HEK293 (cell line): ENCODE measurements at regions not wholly inside any gene's neighbourhood (a gene's known extent, or its start where the extent isn't known, plus 50 kb on each side); places are given as distances from the start of the nearest gene placed in this dataset.

Source experiments
- CTCF ChIA-PET: fragments of 350-600 bp; formaldehyde crosslinking; extraction: SDS; loops from one replicate; lab custom pipeline; 2021; ENCODE audit warnings: antibody characterized with exemption; lab: Yijun Ruan, JAX
- POLR2A ChIA-PET: fragments of 300-600 bp; formaldehyde crosslinking; extraction: SDS; loops from one replicate; lab custom pipeline; 2020; ENCODE audit warnings: antibody characterized with exemption, inconsistent platforms; lab: Yijun Ruan, JAX
- H3K27ac ChIP-seq: fragments of 200-500 bp; sonication (Bioruptor generic); 2 replicates; pipeline ENCODE4 v1.5.1; 2014; ENCODE audit warnings: low read depth, low read length, control low read depth, inconsistent platforms; ENCODE audit errors: extremely low read depth
- H3K36me3 ChIP-seq, 2 experiments: fragments of 200-500 bp in 1 of 2; sonication (Bioruptor generic) in 1 of 2; 1 replicate in 1 of 2; 2 replicates in 1 of 2; pipeline ENCODE4 v1.5.1; 2014 to 2017; ENCODE audit warnings: inconsistent platforms in 2 of 2, low read length in 2 of 2; ENCODE audit not compliant: control insufficient read depth in 2 of 2, insufficient read depth in 1 of 2
- H3K4me1 ChIP-seq: fragments of 200-500 bp; sonication (Bioruptor generic); 2 replicates; pipeline ENCODE4 v1.5.1; 2014; ENCODE audit warnings: mild to moderate bottlenecking, low read length, inconsistent platforms; ENCODE audit not compliant: control insufficient read depth, insufficient read depth
- H3K4me3 ChIP-seq: 2 replicates; pipeline ENCODE4 v1.5.1; 2011; ENCODE audit warnings: low read depth, mild to moderate bottlenecking, control low read depth, low read length, moderate library complexity
- H3K9me3 ChIP-seq: fragments of 200-500 bp; sonication (Bioruptor generic); 2 replicates; pipeline ENCODE4 v1.5.1; 2014; ENCODE audit warnings: low read depth, low read length, inconsistent platforms; ENCODE audit not compliant: control insufficient read depth, insufficient read depth
- HOXC10 ChIP-seq: sonication (generic); formaldehyde crosslinking; IDR thresholded peaks from 2 replicates; pipeline ENCODE4 v1.8.1; 2023; ENCODE audit warnings: mild to moderate bottlenecking, missing genetic modification reagents
- HOXD13 ChIP-seq: sonication (generic); formaldehyde crosslinking; IDR thresholded peaks from 2 replicates; pipeline ENCODE4 v1.8.0; 2022; ENCODE audit warnings: missing genetic modification reagents, borderline replicate concordance
- OVOL3 ChIP-seq: fragments of 450-650 bp; formaldehyde crosslinking; IDR thresholded peaks from 2 replicates; pipeline ENCODE4 v1.5.1; 2016; ENCODE audit warnings: missing biosample characterization, missing genetic modification characterization
- ZBTB11 ChIP-seq: fragments of 450-650 bp; formaldehyde crosslinking; conservative IDR thresholded peaks from 2 replicates; pipeline ENCODE4 v1.5.1; 2016; ENCODE audit warnings: low read depth, missing biosample characterization, missing genetic modification characterization
- ZBTB17 ChIP-seq: fragments of 450-650 bp; formaldehyde crosslinking; IDR thresholded peaks from 2 replicates; pipeline ENCODE4 v1.5.1; 2016; ENCODE audit warnings: missing biosample characterization, missing genetic modification characterization
- ZEB2 ChIP-seq: fragments of 450-650 bp; formaldehyde crosslinking; IDR thresholded peaks from 2 replicates; pipeline ENCODE4 v1.5.1; 2016; ENCODE audit warnings: missing biosample characterization, missing genetic modification characterization
- ZFP3 ChIP-seq: fragments of 450-650 bp; formaldehyde crosslinking; IDR thresholded peaks from 2 replicates; pipeline ENCODE4 v1.5.1; 2016; ENCODE audit warnings: low read depth, missing biosample characterization, missing genetic modification characterization
- ZFP37 ChIP-seq: fragments of 450-650 bp; formaldehyde crosslinking; IDR thresholded peaks from 2 replicates; pipeline ENCODE4 v1.5.1; 2016; ENCODE audit warnings: missing biosample characterization, missing genetic modification characterization
- ZNF10 ChIP-seq: fragments of 450-650 bp; formaldehyde crosslinking; IDR thresholded peaks from 2 replicates; pipeline ENCODE4 v1.5.1; 2017; ENCODE audit warnings: missing biosample characterization, missing genetic modification characterization
- ZNF24 ChIP-seq: fragments of 450-650 bp; formaldehyde crosslinking; IDR thresholded peaks from 2 replicates; pipeline ENCODE4 v1.5.1; 2016; ENCODE audit warnings: missing biosample characterization, missing genetic modification characterization
- ZNF248 ChIP-seq: fragments of 450-650 bp; formaldehyde crosslinking; IDR thresholded peaks from 2 replicates; pipeline ENCODE4 v1.5.1; 2017; ENCODE audit warnings: missing biosample characterization, missing genetic modification characterization
- ZNF266 ChIP-seq: fragments of 450-650 bp; formaldehyde crosslinking; IDR thresholded peaks from 2 replicates; pipeline ENCODE4 v1.5.1; 2016; ENCODE audit warnings: missing biosample characterization, missing genetic modification characterization, low read depth
- ZNF366 ChIP-seq: fragments of 450-650 bp; formaldehyde crosslinking; conservative IDR thresholded peaks from 2 replicates; pipeline ENCODE4 v1.5.1; 2016; ENCODE audit warnings: missing biosample characterization, missing genetic modification characterization
- ZNF416 ChIP-seq: fragments of 450-650 bp; formaldehyde crosslinking; IDR thresholded peaks from 2 replicates; pipeline ENCODE4 v1.5.1; 2016; ENCODE audit warnings: missing biosample characterization, missing genetic modification characterization
- ZNF514 ChIP-seq: fragments of 450-650 bp; formaldehyde crosslinking; IDR thresholded peaks from 2 replicates; pipeline ENCODE4 v1.5.1; 2016; ENCODE audit warnings: missing biosample characterization, missing genetic modification characterization
- ZNF518A ChIP-seq: fragments of 450-650 bp; formaldehyde crosslinking; conservative IDR thresholded peaks from 2 replicates; pipeline ENCODE4 v1.5.1; 2016; ENCODE audit warnings: low read depth, missing biosample characterization, missing genetic modification characterization
- ZNF544 ChIP-seq: fragments of 450-650 bp; formaldehyde crosslinking; IDR thresholded peaks from 2 replicates; pipeline ENCODE4 v1.5.0; 2017; ENCODE audit warnings: missing biosample characterization, missing genetic modification characterization
- ZNF580 ChIP-seq: fragments of 450-650 bp; formaldehyde crosslinking; IDR thresholded peaks from 2 replicates; pipeline ENCODE4 v1.5.1; 2016; ENCODE audit warnings: missing biosample characterization, missing genetic modification characterization
- ZNF621 ChIP-seq: fragments of 450-650 bp; formaldehyde crosslinking; IDR thresholded peaks from 2 replicates; pipeline ENCODE4 v1.5.1; 2017; ENCODE audit warnings: missing biosample characterization, missing genetic modification characterization
- ZNF670 ChIP-seq: fragments of 450-650 bp; formaldehyde crosslinking; IDR thresholded peaks from 2 replicates; pipeline ENCODE4 v1.5.1; 2016; ENCODE audit warnings: missing biosample characterization, missing genetic modification characterization, low read depth
- ZNF701 ChIP-seq: fragments of 450-650 bp; formaldehyde crosslinking; IDR thresholded peaks from 2 replicates; pipeline ENCODE4 v1.5.1; 2016; ENCODE audit warnings: missing biosample characterization, missing genetic modification characterization
- ZNF776 ChIP-seq: fragments of 450-650 bp; formaldehyde crosslinking; IDR thresholded peaks from 2 replicates; pipeline ENCODE4 v1.5.0; 2017; ENCODE audit warnings: missing biosample characterization, missing genetic modification characterization, borderline replicate concordance
- ZNF785 ChIP-seq: fragments of 450-650 bp; formaldehyde crosslinking; IDR thresholded peaks from 2 replicates; pipeline ENCODE4 v1.5.1; 2016; ENCODE audit warnings: missing biosample characterization, missing genetic modification characterization
- TF ChIP-seq, protein P1 (sequence below): fragments of 450-650 bp; formaldehyde crosslinking; optimal IDR thresholded peaks from 2 replicates; pipeline ENCODE3; 2016; ENCODE audit warnings: missing biosample characterization, mild to moderate bottlenecking, missing genetic modification characterization

DNA sequence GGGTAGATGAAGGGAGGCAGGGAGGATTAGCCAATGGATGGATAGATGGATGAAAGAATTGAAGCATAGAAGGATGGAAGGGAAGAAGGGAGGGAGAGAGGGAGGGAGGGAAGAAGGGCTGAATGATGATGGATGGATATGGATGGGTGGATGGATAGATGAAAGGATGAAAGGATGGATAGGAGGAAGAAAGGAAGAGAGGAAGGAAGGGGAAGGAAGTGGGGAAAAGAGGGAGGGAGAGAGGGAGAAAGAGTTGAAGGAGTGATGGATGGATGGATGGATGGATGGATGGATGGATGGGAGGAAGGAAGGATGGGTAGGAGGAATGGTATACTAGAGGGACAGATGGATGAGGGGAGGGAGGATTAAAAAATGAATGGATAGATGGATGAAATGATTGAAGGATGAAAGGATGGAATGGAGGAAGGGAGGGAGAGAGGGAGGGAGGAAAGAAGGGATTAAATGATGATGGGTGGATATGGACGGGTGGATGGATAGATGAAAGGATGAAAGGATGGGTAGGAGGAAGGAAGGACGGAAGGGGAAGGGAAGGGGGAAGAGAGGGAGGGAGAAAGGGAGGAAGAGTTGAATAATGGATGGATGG, 145.9 kb downstream of the MN1 start:
- Histone ChIP-seq H3K27ac (no peak overlapping the region), H3K4me1 (no peaks in the 10 kb centered on the region), H3K9me3 (no peaks in the 10 kb centered on the region)
- TF ChIP-seq ZNF701 (no peak), ZNF776 (tag by site-specific recombination) (0 out of 2 replicates have a peak, but pooled peaks have one; percentile 34), ZNF366 (peak; percentile 96), HOXC10 (CRISPR knock-in tag) (no peak), ZBTB17 (tag by site-specific recombination) (peak; percentile 59)
- TF ChIP-seq, all 188 proteins: peak for 3
- POLR2A ChIA-PET, result no interaction called here
- H3K36me3 ChIP-seq, result no peaks in the 10 kb centered on the region
- no peak overlapping the region for H3K4me3 ChIP-seq
- CTCF ChIA-PET, result no interaction called here

- ChIA-PET POLR2A (no interaction called here), CTCF (no interaction called here)
- Histone ChIP-seq H3K36me3 (no peaks in the 10 kb centered on the region), H3K9me3 (no peaks in the 10 kb centered on the region), H3K4me1 (no peaks in the 10 kb centered on the region), H3K4me3 (no peak overlapping the region), H3K27ac (no peak overlapping the region)
- no peak for TF ChIP-seq ZNF248 (tag by site-specific recombination)
- no peak for TF ChIP-seq ZNF518A (tag by site-specific recombination)
- no peak for TF ChIP-seq ZFP3 (tag by site-specific recombination)
- TF ChIP-seq ZNF621 (tag by site-specific recombination), result no peak
- no peak for TF ChIP-seq ZNF785
- TF ChIP-seq ZEB2 (tag by site-specific recombination), result no peak
- TF ChIP-seq ZNF266 (tag by site-specific recombination), result no peak
- no peak for TF ChIP-seq ZNF670
- TF ChIP-seq OVOL3 (tag by site-specific recombination), result no peak
Measured at GRCh38 chr22:27656970-27657369, 144.6 kb downstream of the MN1 start.

DNA sequence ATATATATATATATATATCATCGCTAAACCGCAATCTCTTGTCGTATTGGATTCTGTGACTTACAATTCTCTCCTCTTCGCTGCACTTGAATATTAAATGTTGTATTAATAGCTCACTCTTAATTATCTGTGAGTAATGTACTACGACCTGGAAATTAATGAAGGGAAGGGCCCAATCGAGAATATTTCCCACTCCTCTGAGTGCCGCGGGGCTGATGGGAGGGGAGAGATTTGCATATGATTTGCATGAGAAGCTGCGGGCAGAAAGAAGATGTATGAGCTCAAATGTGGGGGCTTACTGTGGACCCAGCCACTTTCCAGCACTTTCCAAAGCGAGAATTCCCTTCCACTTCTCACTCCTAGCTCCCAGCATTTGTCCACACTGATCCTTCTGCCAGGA, 141.2 kb downstream of the MN1 start:
- CTCF ChIA-PET, result interaction anchor here (0.6 kb wide), 1 partner anchor 146 kb away, joined by 3 read pairs; no protein-coding TSS in a partner anchor
- Histone ChIP-seq H3K4me3 (no peak overlapping the region), H3K36me3 (no peaks in the 10 kb centered on the region), H3K4me1 (no peaks in the 10 kb centered on the region), H3K27ac (no peak overlapping the region), H3K9me3 (no peaks in the 10 kb centered on the region)
- POLR2A ChIA-PET, result no interaction called here
- no peak for TF ChIP-seq ZNF24 (tag by site-specific recombination)
- TF ChIP-seq ZFP37, result no peak
- no peak for TF ChIP-seq ZNF544 (tag by site-specific recombination)
- TF ChIP-seq, protein P1, sequence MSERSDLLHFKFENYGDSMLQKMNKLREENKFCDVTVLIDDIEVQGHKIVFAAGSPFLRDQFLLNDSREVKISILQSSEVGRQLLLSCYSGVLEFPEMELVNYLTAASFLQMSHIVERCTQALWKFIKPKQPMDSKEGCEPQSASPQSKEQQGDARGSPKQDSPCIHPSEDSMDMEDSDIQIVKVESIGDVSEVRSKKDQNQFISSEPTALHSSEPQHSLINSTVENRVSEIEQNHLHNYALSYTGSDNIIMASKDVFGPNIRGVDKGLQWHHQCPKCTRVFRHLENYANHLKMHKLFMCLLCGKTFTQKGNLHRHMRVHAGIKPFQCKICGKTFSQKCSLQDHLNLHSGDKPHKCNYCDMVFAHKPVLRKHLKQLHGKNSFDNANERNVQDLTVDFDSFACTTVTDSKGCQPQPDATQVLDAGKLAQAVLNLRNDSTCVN (tag by site-specific recombination), result no peak
- TF ChIP-seq HOXD13 (CRISPR knock-in tag), result no peak
- TF ChIP-seq ZNF10 (tag by site-specific recombination), result no peak
- no peak for TF ChIP-seq ZNF416 (tag by site-specific recombination)
- TF ChIP-seq ZBTB11 (tag by site-specific recombination), result no peak
- no peak for TF ChIP-seq ZNF514 (tag by site-specific recombination)
- no peak for TF ChIP-seq ZNF580 (tag by site-specific recombination)
